ENCODE measurements at regions not wholly inside any gene's neighbourhood (a gene's known extent, or its start where the extent isn't known, plus 50 kb on each side); places are given as distances from the start of the nearest gene placed in this dataset.

- Histone ChIP-seq H3K27ac (ENCODE audit: low read depth, low read length) (no peak overlapping the region), H3K36me3 (ENCODE audit: insufficient read depth, low read length) (no peaks in the 10 kb centered on the region), H3K9me3 (ENCODE audit: low read depth, low read length) (peaks cover 3% of the 10 kb centered on the region), H3K79me2 (ENCODE audit: insufficient read depth, low read length) (no peaks in the 10 kb centered on the region), H3K4me2 (ENCODE audit: insufficient read depth, low read length) (no peak overlapping the region), H3K27me3 (ENCODE audit: insufficient read depth, low read length) (no peaks in the 10 kb centered on the region), H3K4me1 (ENCODE audit: insufficient read depth, low read length) (no peaks in the 10 kb centered on the region), H3K4me3 (ENCODE audit: insufficient read depth, low read length) (no peak overlapping the region), H4K20me1 (ENCODE audit: insufficient read depth, low read length) (no peaks in the 10 kb centered on the region), H2AFZ (ENCODE audit: low read length) (no peak overlapping the region)
- TF ChIP-seq, protein P1, sequence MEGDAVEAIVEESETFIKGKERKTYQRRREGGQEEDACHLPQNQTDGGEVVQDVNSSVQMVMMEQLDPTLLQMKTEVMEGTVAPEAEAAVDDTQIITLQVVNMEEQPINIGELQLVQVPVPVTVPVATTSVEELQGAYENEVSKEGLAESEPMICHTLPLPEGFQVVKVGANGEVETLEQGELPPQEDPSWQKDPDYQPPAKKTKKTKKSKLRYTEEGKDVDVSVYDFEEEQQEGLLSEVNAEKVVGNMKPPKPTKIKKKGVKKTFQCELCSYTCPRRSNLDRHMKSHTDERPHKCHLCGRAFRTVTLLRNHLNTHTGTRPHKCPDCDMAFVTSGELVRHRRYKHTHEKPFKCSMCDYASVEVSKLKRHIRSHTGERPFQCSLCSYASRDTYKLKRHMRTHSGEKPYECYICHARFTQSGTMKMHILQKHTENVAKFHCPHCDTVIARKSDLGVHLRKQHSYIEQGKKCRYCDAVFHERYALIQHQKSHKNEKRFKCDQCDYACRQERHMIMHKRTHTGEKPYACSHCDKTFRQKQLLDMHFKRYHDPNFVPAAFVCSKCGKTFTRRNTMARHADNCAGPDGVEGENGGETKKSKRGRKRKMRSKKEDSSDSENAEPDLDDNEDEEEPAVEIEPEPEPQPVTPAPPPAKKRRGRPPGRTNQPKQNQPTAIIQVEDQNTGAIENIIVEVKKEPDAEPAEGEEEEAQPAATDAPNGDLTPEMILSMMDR (IDR thresholded peaks at IDR 0.05; ENCODE audit: extremely low read depth, low read depth, low read length): no peak
- DNase-seq (ENCODE audit: insufficient read length, low spot score, missing footprints): no peak
Measured at GRCh38 chr14:28820677-28821076, 54.1 kb downstream of the FOXG1 start.

DNA sequence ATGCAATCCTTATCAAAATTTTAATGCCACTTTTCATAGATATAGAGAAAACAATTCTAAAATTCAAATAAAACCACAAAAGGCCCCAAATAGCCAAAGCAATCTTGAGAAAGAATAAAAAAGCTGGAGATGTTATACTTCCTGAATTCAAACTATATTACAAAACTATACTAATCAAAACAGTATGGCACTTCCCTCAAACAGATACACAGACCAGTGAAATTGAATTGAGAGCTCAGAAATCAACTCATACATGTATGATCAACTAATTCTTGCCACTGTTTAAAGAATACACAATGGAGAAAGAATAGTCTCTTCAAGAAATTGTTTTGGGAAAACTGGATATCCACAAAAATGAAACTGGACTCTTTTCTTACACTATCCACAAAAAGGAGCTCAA is 55.4 kb downstream of the FOXG1 start:
- H3K27me3 ChIP-seq (ENCODE audit: insufficient read depth, low read length): no peaks in the 10 kb centered on the region
- H3K4me3 ChIP-seq (ENCODE audit: insufficient read depth, low read length): no peak overlapping the region
- no peaks in the 10 kb centered on the region for H3K36me3 ChIP-seq (ENCODE audit: insufficient read depth, low read length)
- no peaks in the 10 kb centered on the region for H3K4me1 ChIP-seq (ENCODE audit: insufficient read depth, low read length)
- peaks cover 3% of the 10 kb centered on the region for H3K9me3 ChIP-seq (ENCODE audit: low read depth, low read length)
- H3K79me2 ChIP-seq (ENCODE audit: insufficient read depth, low read length): no peaks in the 10 kb centered on the region
- H4K20me1 ChIP-seq (ENCODE audit: insufficient read depth, low read length): no peaks in the 10 kb centered on the region
- H2AFZ ChIP-seq (ENCODE audit: low read length): no peak overlapping the region
- no peak overlapping the region for H3K27ac ChIP-seq (ENCODE audit: low read depth, low read length)
- H3K4me2 ChIP-seq (ENCODE audit: insufficient read depth, low read length): no peak overlapping the region
- TF ChIP-seq, protein P1 (IDR thresholded peaks at IDR 0.05; ENCODE audit: extremely low read depth, low read depth, low read length): no peak
- no peak for DNase-seq (ENCODE audit: insufficient read length, low spot score, missing footprints)

GRCh38 chr14:28823245-28823644 is 56.7 kb downstream of the FOXG1 start:
- TF ChIP-seq, protein P1 (IDR thresholded peaks at IDR 0.05; ENCODE audit: extremely low read depth, low read depth, low read length): no peak
- no peaks in the 10 kb centered on the region for H3K27me3 ChIP-seq (ENCODE audit: insufficient read depth, low read length)
- H3K4me2 ChIP-seq (ENCODE audit: insufficient read depth, low read length): no peak overlapping the region
- H2AFZ ChIP-seq (ENCODE audit: low read length): no peak overlapping the region
- no peak for DNase-seq (ENCODE audit: insufficient read length, low spot score, missing footprints)
- no peak overlapping the region for H3K27ac ChIP-seq (ENCODE audit: low read depth, low read length)
- peaks cover 3% of the 10 kb centered on the region for H3K9me3 ChIP-seq (ENCODE audit: low read depth, low read length)
- no peak overlapping the region for H3K4me3 ChIP-seq (ENCODE audit: insufficient read depth, low read length)
- H3K4me1 ChIP-seq (ENCODE audit: insufficient read depth, low read length): no peaks in the 10 kb centered on the region
- H4K20me1 ChIP-seq (ENCODE audit: insufficient read depth, low read length): no peaks in the 10 kb centered on the region
- no peaks in the 10 kb centered on the region for H3K79me2 ChIP-seq (ENCODE audit: insufficient read depth, low read length)
- no peaks in the 10 kb centered on the region for H3K36me3 ChIP-seq (ENCODE audit: insufficient read depth, low read length)

DNA sequence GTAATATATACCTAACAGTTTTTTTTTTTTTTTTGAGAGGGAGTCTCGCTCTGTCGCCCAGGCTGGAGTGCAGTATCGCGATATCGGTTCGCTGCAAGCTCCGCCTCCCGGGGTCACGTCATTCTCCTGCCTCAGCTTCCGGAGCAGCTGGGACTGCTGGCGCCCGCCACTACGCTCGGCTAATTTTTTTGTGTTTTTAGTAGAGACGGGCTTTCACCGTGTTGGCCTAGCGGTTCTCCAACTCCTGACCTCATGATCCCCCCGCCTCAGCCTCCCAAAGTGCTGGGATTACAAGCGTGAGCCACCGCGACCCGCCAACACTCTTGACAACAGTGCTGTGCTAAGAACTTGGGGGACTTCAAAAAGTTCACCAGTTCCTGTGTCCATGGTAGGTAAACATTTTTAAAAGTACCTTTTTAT is 63.5 kb downstream of the FOXG1 start:
- no peaks in the 10 kb centered on the region for H3K27me3 ChIP-seq (ENCODE audit: insufficient read depth, low read length)
- no peak overlapping the region for H2AFZ ChIP-seq (ENCODE audit: low read length)
- no peaks in the 10 kb centered on the region for H3K4me1 ChIP-seq (ENCODE audit: insufficient read depth, low read length)
- H3K79me2 ChIP-seq (ENCODE audit: insufficient read depth, low read length): no peaks in the 10 kb centered on the region
- no peak overlapping the region for H3K4me2 ChIP-seq (ENCODE audit: insufficient read depth, low read length)
- H3K4me3 ChIP-seq (ENCODE audit: insufficient read depth, low read length): no peak overlapping the region
- no peak overlapping the region for H3K27ac ChIP-seq (ENCODE audit: low read depth, low read length)
- TF ChIP-seq, protein P1 (IDR thresholded peaks at IDR 0.05; ENCODE audit: extremely low read depth, low read depth, low read length): no peak
- DNase-seq (ENCODE audit: insufficient read length, low spot score, missing footprints): no peak
- no peaks in the 10 kb centered on the region for H4K20me1 ChIP-seq (ENCODE audit: insufficient read depth, low read length)
- no peaks in the 10 kb centered on the region for H3K36me3 ChIP-seq (ENCODE audit: insufficient read depth, low read length)
- no peaks in the 10 kb centered on the region for H3K9me3 ChIP-seq (ENCODE audit: low read depth, low read length)
